GM12865 (cell line): ENCODE measurements at regions not wholly inside any gene's neighbourhood (a gene's known extent, or its start where the extent isn't known, plus 50 kb on each side); places are given as distances from the start of the nearest gene placed in this dataset.

Source experiments
- DNase-seq: peaks from one replicate; pipeline ENCODE4 v3.0.0; 2010; ENCODE audit warnings: low read depth
- H3K4me3 ChIP-seq: 2 replicates; pipeline ENCODE4 v1.5.1; 2011; ENCODE audit warnings: mild to moderate bottlenecking, low read depth, low read length, control low read depth
- TF ChIP-seq, protein P1 (sequence below): IDR thresholded peaks from 2 replicates; pipeline ENCODE4 v1.5.1; 2011; ENCODE audit warnings: low read length, control low read depth, low read depth, inconsistent platforms; ENCODE audit not compliant: insufficient read depth; ENCODE audit errors: missing control alignments

DNA sequence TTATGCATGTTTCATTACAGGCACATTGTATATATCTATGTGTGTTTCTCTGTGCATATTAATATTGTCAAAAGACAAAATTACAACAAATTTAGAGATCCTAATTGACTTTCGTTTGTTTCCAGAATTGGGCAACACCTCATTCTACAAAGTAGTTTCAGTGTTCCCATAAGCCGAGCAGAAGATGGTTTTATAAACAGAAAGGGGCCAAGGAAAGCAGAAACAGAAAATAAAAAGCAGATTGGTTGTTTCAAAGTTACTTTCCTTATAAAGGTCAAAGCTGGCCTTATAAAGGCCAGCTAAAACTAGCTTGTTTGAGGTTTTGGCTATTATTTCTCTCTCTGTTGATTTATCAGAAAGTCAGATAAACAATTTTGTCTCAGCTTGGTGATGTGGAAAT lies 116.2 kb upstream of the FGGY start:
- DNase-seq = no peak
- H3K4me3 ChIP-seq = no peak overlapping the region
- TF ChIP-seq, protein P1, sequence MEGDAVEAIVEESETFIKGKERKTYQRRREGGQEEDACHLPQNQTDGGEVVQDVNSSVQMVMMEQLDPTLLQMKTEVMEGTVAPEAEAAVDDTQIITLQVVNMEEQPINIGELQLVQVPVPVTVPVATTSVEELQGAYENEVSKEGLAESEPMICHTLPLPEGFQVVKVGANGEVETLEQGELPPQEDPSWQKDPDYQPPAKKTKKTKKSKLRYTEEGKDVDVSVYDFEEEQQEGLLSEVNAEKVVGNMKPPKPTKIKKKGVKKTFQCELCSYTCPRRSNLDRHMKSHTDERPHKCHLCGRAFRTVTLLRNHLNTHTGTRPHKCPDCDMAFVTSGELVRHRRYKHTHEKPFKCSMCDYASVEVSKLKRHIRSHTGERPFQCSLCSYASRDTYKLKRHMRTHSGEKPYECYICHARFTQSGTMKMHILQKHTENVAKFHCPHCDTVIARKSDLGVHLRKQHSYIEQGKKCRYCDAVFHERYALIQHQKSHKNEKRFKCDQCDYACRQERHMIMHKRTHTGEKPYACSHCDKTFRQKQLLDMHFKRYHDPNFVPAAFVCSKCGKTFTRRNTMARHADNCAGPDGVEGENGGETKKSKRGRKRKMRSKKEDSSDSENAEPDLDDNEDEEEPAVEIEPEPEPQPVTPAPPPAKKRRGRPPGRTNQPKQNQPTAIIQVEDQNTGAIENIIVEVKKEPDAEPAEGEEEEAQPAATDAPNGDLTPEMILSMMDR = no peak

DNA sequence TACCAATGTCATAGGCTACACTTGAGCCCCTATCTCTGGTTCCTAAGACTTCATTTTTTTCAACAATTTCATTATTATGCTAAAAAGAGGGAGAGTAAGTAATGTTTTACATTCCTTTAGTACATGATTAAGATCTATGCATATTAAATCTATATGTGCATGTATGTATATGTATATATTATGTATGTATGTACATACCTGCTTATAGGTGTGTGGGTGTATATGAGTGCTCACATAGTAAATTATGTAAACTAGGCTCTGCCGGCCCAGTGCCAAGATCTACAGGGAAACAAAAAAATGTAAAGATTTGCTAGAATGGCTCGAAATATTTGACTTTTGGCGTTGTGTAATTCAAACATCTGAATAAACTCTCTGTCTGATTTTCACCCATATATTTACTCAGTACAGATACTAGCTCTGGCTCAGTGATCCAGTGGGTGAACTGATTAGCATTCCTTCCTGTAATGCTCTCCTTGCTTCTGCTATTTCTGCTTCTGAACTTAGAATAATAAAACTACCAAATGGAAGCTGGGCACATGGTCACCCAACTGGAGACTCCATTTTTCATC lies 113.1 kb upstream of the FGGY start:
- DNase-seq = no peak
- TF ChIP-seq, protein P1 = no peak

DNA sequence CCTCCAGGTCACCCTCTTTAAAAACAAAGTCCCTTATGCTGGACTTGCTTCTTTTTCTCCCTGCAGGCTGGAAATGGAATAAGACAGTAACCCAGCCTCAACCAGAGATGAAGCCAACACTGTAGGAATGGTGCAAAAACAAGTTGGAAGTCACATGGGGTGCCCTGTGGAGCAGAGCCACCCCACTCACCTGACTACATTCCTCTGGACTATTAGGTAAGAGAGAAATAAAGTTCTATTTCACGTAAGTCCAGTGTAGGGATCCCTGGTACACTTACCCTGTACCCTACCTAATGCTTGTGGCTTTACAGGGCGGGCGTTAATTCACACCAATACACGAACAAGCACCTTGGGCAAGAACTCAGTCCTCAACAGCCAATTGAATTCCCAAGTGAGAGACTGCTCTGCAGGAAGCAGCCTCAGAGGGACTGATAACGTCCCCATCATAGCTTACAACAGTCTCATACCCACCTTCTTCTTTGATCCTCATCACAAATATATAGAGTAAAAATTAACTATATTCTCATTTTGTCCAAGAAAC lies 112.5 kb upstream of the FGGY start:
- TF ChIP-seq, protein P1 = no peak
- no peak for DNase-seq
- no peak overlapping the region for H3K4me3 ChIP-seq

More for the DNA sequence above, 113.1 kb upstream of the FGGY start:
- no peak overlapping the region for H3K4me3 ChIP-seq

DNA sequence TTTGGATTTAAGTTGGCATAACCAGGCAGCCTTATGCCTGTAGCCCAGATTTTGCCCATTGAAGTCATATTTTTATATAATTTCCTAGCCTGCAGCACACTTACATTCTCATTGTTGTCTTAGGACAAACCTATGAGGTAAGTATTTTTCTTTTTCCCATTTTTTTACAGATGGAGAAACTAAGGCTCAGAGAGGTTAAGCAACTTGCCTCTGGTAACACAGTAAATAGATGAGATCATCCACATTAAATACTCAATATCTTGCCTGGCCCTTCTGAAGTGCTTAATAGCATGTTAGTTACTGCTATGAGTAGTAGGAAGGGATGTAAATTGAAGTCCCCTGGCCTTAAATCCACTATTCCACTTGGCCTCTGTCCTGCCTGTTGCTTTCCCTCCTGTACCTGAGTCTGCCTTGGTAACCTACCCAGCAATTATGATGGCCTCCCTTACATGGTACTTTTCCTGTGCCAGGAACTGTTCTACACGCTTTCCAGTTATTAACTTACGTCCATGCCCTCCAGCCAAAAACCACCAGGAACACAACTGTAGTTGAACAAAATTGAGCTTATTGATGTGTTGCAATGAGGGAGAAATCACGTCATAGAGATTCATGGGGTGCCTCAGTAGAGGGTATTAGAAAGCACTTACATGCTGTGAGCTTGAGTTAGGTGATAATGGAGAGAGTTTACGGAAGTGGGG lies 111.6 kb upstream of the FGGY start:
- DNase-seq = no peak
- no peak overlapping the region for H3K4me3 ChIP-seq
- TF ChIP-seq, protein P1 = no peak

DNA sequence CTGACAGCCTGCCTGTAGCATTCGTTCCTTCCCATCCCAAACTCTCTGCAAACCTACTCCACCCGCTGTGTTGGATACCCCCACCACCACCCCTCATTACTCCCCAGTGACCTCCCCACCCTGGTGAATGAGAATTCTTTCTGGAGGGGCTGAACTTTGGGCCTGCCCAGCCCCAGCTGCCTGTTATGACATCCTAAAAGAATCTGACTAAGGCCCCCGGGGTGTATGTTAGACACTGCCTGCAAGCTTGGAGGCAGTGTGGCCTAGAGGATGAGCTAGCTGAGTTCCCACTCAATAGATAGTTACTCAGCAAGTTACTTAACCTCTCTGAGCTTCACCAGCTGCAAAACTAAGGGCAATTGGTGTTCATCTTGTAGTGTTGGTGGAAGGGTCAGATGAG lies 110.2 kb upstream of the FGGY start:
- DNase-seq = no peak
- H3K4me3 ChIP-seq = no peak overlapping the region
- TF ChIP-seq, protein P1 = no peak

DNA sequence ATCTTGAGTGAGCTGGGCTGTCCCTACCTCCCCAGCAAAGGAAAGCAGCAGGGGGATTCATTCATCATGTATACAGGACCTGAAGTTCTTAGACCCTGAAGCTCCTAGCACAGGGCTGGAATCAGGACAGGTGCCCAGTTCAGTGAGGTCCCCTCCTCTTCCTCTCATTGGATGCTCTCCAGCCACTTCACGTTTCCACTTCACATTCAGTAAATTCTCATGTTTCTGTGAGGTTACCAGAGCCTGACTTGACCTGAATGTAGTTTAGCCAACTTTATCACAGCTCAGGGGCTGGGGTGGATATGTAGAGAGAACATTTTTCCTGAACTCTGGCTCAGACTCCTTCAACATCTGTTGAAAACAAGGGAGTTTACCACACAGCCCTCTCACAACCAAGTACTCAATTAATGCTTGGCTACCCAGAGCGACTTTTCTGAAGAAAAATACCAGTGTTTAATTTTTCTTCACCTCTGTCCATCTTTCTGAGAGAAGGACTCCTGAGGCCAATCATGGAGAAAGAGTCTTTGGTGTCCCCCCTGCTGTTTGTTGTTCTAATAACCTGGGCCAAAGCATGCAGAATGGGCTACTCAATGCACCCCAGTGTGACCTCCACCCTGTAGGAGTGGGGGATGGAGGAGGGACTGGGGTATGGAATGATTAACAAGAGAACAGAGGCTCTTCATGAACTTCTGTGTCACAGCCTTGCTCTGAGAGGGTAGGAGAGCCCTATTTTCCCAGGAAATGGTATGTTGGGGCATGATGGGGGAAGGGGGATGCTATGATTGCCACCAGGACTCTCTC lies 108.3 kb upstream of the FGGY start:
- TF ChIP-seq, protein P1 = no peak
- no peak for DNase-seq
- H3K4me3 ChIP-seq = no peak overlapping the region
